Skeletal muscle tissue (tissue), 3 donors: ENCODE measurements at regions not wholly inside any gene's neighbourhood (a gene's known extent, or its start where the extent isn't known, plus 50 kb on each side); places are given as distances from the start of the nearest gene placed in this dataset.
"Not testable (repeated sequence)": the region's sequence is repeated elsewhere in the genome, so short reads cannot be mapped to it uniquely, and the experiment has no call there.

Source experiments
- H3K27ac ChIP-seq: one replicate; pipeline ENCODE4 v1.7.0; 2013; ENCODE audit warnings: mild to moderate bottlenecking, low read depth, low read length, inconsistent platforms
- H3K27me3 ChIP-seq, 3 donors: one replicate each; pipeline ENCODE4 v1.7.0; 2013; ENCODE audit warnings: low read length in 3 of 3; ENCODE audit not compliant: control insufficient read depth in 3 of 3, insufficient read depth in 3 of 3
- H3K36me3 ChIP-seq, 3 donors: one replicate each; pipeline ENCODE4 v1.7.0; 2013; ENCODE audit warnings: low read length in 3 of 3; ENCODE audit not compliant: control insufficient read depth in 3 of 3, insufficient read depth in 3 of 3
- H3K4me1 ChIP-seq, 3 donors: one replicate each; pipeline ENCODE4 v1.7.0; 2013; ENCODE audit warnings: low read length in 3 of 3, mild to moderate bottlenecking in 3 of 3; ENCODE audit not compliant: control insufficient read depth in 3 of 3, insufficient read depth in 3 of 3
- H3K4me3 ChIP-seq, 3 donors: one replicate each; pipeline ENCODE4 v1.7.0; 2013; ENCODE audit warnings: low read length in 3 of 3
- H3K9ac ChIP-seq, 3 donors: one replicate each; pipeline ENCODE4 v1.7.0; 2013; ENCODE audit warnings: low read length in 3 of 3, mild to moderate bottlenecking in 3 of 3, moderate library complexity in 2 of 3, low read depth in 1 of 3
- H3K9me3 ChIP-seq, 3 donors: one replicate each; pipeline ENCODE4 v1.7.0; 2013; ENCODE audit warnings: low read length in 3 of 3; ENCODE audit not compliant: control insufficient read depth in 3 of 3
- donor health status: Osteomylitis.

DNA sequence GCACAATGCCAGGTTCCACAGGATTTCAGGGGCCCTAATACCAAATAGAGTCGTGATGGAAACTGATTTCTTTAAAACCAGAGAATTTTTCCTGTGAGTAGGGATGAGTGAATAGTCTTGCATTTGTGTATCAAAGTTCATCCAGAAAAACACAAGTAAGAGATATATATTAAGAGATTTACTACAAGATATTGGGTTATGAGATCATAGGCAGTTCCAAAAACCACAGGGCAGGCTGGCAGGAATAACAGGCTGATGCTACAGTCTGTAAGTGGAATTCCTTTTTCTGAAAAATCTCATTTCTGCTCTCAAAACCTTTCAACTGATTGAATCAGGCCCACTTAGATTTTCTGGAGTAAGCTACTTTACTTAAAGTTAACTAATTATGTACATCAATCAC is 1756.2 kb upstream of the SEL1L start:
- H3K36me3 ChIP-seq = no peaks in the 10 kb centered on the region

GRCh38 chr14:83290447-83290846 is 1756.8 kb upstream of the SEL1L start:
- H3K27ac ChIP-seq = no peak overlapping the region
- H3K27me3 ChIP-seq = no peaks in the 10 kb centered on the region
- H3K9ac ChIP-seq = no peak overlapping the region
- H3K36me3 ChIP-seq = no peaks in the 10 kb centered on the region
- no peak overlapping the region for H3K4me3 ChIP-seq
- no peaks in the 10 kb centered on the region for H3K9me3 ChIP-seq
- no peaks in the 10 kb centered on the region for H3K4me1 ChIP-seq

More for the DNA sequence above, 1756.2 kb upstream of the SEL1L start:
- no peak overlapping the region for H3K9ac ChIP-seq
- H3K4me1 ChIP-seq = no peaks in the 10 kb centered on the region
- H3K27ac ChIP-seq = no peak overlapping the region
- no peak overlapping the region for H3K4me3 ChIP-seq
- H3K27me3 ChIP-seq = no peaks in the 10 kb centered on the region
- no peaks in the 10 kb centered on the region for H3K9me3 ChIP-seq

DNA sequence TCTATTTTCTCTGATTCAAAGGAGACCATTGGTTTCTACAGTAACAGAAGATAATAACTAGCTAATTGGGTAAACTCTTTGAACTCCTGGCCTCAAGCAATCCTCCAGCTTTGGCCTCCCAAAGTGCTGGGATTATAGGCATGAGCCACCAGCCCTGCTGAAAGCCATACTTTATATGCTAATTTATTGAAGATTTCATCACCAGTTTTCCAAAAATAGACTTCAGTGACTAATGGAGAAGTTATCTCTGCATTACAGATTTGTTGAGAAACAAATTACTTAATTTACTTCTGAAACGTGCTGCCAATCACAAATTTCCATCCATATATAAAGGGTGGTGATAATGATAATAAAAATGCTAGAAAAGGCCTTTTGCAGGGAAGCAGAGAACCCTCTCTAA is 1758.1 kb upstream of the SEL1L start:
- no peak overlapping the region for H3K27ac ChIP-seq
- no peaks in the 10 kb centered on the region for H3K4me1 ChIP-seq
- no peaks in the 10 kb centered on the region for H3K9me3 ChIP-seq
- H3K4me3 ChIP-seq = no peak overlapping the region
- no peak overlapping the region for H3K9ac ChIP-seq
- no peaks in the 10 kb centered on the region for H3K27me3 ChIP-seq
- H3K36me3 ChIP-seq = no peaks in the 10 kb centered on the region

- no peak overlapping the region for H3K27ac ChIP-seq
- H3K36me3 ChIP-seq = no peaks in the 10 kb centered on the region
- H3K27me3 ChIP-seq = no peaks in the 10 kb centered on the region
- no peak overlapping the region for H3K4me3 ChIP-seq
- H3K9me3 ChIP-seq = no peaks in the 10 kb centered on the region
- H3K9ac ChIP-seq = no peak overlapping the region
- no peaks in the 10 kb centered on the region for H3K4me1 ChIP-seq
Observed at GRCh38 chr14:83294941-83295340, 1761.3 kb upstream of the SEL1L start.

- H3K27ac ChIP-seq = no peak overlapping the region
Observed at GRCh38 chr14:83297361-83297760, 1763.7 kb upstream of the SEL1L start.

GRCh38 chr14:83298016-83298415 is 1764.4 kb upstream of the SEL1L start:
- H3K9me3 ChIP-seq, H3K27me3 ChIP-seq, H3K9ac ChIP-seq, H3K36me3 ChIP-seq, H3K4me3 ChIP-seq, H3K4me1 ChIP-seq, H3K27ac ChIP-seq: not testable (repeated sequence)

More at GRCh38 chr14:83297361-83297760, 1763.7 kb upstream of the SEL1L start:
- no peaks in the 10 kb centered on the region for H3K36me3 ChIP-seq
- H3K27me3 ChIP-seq = no peaks in the 10 kb centered on the region
- no peak overlapping the region for H3K9ac ChIP-seq
- no peak overlapping the region for H3K4me3 ChIP-seq
- no peaks in the 10 kb centered on the region for H3K9me3 ChIP-seq
- H3K4me1 ChIP-seq = no peaks in the 10 kb centered on the region

DNA sequence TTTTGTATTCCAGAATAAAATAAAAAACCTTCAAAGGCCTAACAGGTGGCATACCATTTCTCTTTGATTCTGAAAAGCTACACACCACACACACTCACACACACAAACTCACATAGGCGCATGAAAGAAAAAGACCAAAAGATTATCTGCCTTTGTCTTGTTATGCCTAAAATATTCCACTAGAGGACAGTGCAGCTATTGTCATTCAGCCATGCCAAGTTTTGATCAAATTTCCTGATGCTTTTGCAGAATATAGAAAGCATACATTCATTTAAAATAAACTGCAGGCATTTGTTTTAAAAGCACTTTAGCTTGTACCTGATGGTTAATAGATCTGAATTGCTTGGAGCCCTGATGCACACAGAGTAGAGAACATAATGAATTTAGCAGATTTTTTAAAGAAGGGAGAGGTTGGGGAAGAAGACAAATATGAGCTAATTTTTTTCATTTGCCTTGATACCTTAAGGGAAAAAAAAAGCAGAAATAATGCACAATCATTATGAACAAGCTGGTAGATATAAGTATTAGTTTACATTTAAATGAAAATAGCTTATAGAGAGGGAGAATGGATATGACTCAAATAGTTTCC is 1766.9 kb upstream of the SEL1L start:
- Histone ChIP-seq H3K4me3 (no peak overlapping the region), H3K4me1 (no peaks in the 10 kb centered on the region), H3K27ac (no peak overlapping the region), H3K9ac (no peak overlapping the region), H3K36me3 (no peaks in the 10 kb centered on the region), H3K9me3 (no peaks in the 10 kb centered on the region), H3K27me3 (no peaks in the 10 kb centered on the region)

DNA sequence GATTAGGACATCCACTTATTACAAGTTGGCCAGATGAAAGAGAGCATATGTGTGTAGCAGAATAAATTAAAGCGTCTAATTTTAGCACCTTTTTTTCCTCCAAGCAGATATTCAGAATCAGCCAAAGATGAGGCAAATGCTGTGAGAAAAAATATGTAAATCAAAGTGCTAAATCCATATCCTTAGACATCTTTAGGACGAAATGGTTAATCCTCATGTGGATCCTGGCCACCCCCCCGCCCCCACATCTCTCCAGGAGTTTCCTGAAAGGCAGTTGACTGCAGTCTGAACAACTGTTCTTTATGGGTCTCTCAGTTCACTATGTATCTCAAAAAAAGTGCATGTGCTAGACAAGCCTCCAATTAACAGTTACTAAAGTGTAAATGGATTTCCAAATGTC is 1768.1 kb upstream of the SEL1L start:
- Histone ChIP-seq H3K27ac (no peak overlapping the region), H3K27me3 (no peaks in the 10 kb centered on the region), H3K36me3 (no peaks in the 10 kb centered on the region), H3K4me3 (no peak overlapping the region), H3K9ac (no peak overlapping the region), H3K4me1 (no peaks in the 10 kb centered on the region), H3K9me3 (no peaks in the 10 kb centered on the region)

DNA sequence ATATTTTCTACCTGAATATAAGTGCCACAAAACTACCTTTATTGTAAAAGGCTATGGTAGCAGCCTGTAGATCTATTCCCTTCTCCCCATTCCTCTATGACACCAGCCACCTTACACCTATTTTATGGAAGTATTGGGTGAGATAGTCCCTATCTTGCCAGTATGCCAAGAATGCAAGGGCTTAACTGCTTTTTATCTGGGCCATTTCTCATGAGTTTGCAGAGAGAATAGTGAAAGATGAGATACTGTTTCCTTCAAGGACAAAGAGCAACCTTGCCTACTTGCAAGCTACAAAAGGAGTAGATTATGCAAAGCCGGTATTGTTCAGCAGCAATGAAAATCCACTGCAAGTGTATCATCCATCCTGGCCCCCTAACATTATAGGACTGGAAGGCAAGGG is 1775.6 kb upstream of the SEL1L start:
- H3K36me3 ChIP-seq = no peaks in the 10 kb centered on the region
- H3K27ac ChIP-seq = no peak overlapping the region
- no peaks in the 10 kb centered on the region for H3K27me3 ChIP-seq
- H3K9me3 ChIP-seq = no peaks in the 10 kb centered on the region
- no peaks in the 10 kb centered on the region for H3K4me1 ChIP-seq
- no peak overlapping the region for H3K9ac ChIP-seq
- H3K4me3 ChIP-seq = no peak overlapping the region

DNA sequence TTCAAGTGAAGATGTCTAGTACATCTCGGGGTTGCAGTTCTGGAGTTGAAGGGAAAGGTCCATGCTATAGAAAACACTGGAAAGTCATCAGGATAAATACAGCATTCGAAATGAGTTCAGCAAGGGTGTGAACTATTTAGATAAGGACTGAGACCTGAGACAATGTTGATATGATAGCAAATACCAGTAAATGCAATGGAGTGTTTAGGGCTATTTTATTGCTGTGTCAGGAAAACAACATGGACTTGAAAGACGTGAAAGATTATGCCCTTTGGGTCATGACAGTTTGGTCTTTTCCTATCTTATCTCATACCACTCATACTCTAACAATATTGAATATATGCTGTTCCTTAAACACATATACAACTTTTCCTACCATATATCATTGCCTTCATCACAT is 1776.2 kb upstream of the SEL1L start:
- no peak overlapping the region for H3K9ac ChIP-seq
- no peaks in the 10 kb centered on the region for H3K9me3 ChIP-seq
- no peaks in the 10 kb centered on the region for H3K36me3 ChIP-seq
- no peak overlapping the region for H3K27ac ChIP-seq
- H3K4me1 ChIP-seq = no peaks in the 10 kb centered on the region
- H3K4me3 ChIP-seq = no peak overlapping the region
- no peaks in the 10 kb centered on the region for H3K27me3 ChIP-seq

GRCh38 chr14:83312511-83312910 is 1778.9 kb upstream of the SEL1L start:
- Histone ChIP-seq H3K4me3 (no peak overlapping the region), H3K9ac (no peak overlapping the region), H3K27ac (no peak overlapping the region), H3K36me3 (no peaks in the 10 kb centered on the region), H3K27me3 (no peaks in the 10 kb centered on the region), H3K4me1 (no peaks in the 10 kb centered on the region), H3K9me3 (no peaks in the 10 kb centered on the region)
